Right lobe of liver (tissue), 6 donors: ENCODE measurements at regions not wholly inside any gene's neighbourhood (a gene's known extent, or its start where the extent isn't known, plus 50 kb on each side); places are given as distances from the start of the nearest gene placed in this dataset.

ENCODE experiments used
- ATAC-seq, 4 donors: fragments of 200-7000 bp; cut with Tn5 transposase; one replicate each; pipeline ENCODE4 v1.9.1; 2020; ENCODE audit warnings: mild to moderate bottlenecking in 4 of 4, moderate library complexity in 4 of 4
- DNase-seq, 3 donors: peaks; one replicate each; pipeline ENCODE4 v3.0.0-alpha.2; 2020
- H3K27ac ChIP-seq, 3 donors: fragments of 200-600 bp; one replicate each; pipeline ENCODE4 v1.8.0; 2022
- H3K27me3 ChIP-seq, 2 donors: fragments of 200-600 bp; one replicate each; pipeline ENCODE4 v1.8.0; 2022
- H3K36me3 ChIP-seq, 4 donors: fragments of 200-600 bp; sonication (generic) in 1 of 4; one replicate each; pipeline versions ENCODE4 v1.5.1 to v1.8.0; 2017 to 2022; ENCODE audit warnings: control low read depth in 1 of 4
- H3K4me1 ChIP-seq, 4 donors: fragments of 200-600 bp; sonication (generic) in 1 of 4; one replicate each; pipeline versions ENCODE4 v1.5.1 to v1.8.0; 2017 to 2022; ENCODE audit warnings: control low read depth in 1 of 4
- H3K4me3 ChIP-seq, 3 donors: fragments of 200-600 bp; one replicate each; pipeline ENCODE4 v1.8.0; 2022
- H3K9me3 ChIP-seq, 4 donors: fragments of 200-600 bp; sonication (generic) in 1 of 4; one replicate each; pipeline versions ENCODE4 v1.5.1 to v1.8.0; 2017 to 2022; ENCODE audit warnings: control low read depth in 1 of 4
- POLR2A ChIP-seq: fragments of 450-650 bp; IDR thresholded peaks from one replicate; pipeline ENCODE4 v1.6.1; 2017; ENCODE audit warnings: antibody characterized with exemption, mild to moderate bottlenecking
- WGBS: methylation state at CpG from one replicate; pipeline ENCODE4 v1.1.6; 2018; ENCODE audit warnings: low coverage, low lambda C conversion rate; ENCODE audit not compliant: insufficient coverage; ENCODE audit errors: missing lambda C conversion rate; 5-methylcytosine and 5-hydroxymethylcytosine counted together
- intact Hi-C, 2 donors: fragments of 100-400 bp; cut with DNase I; formaldehyde crosslinking; loops; one replicate each; pipeline versions ENCODE4 v1.11.2 to v1.14.1; 2022
- TF ChIP-seq, protein P1 (sequence below), 4 donors: fragments of 200-600 bp in 3 of 4; fragments of 450-650 bp in 1 of 4; IDR thresholded peaks; one replicate each; pipeline versions ENCODE4 v1.5.1 to v1.8.0; 2016 to 2022; ENCODE audit warnings: antibody characterized with exemption in 4 of 4, mild to moderate bottlenecking in 2 of 4
- donor health status: DM: no; HTN: yes; CAD: no.
- donor health status: DM: no; HTN: no; CAD: no.
- donor health status: DM: no; HTN: no; CAD: no.
- donor health status: DM: no; HTN: yes; CAD: no.
- donor health status: DM: no; HTN: yes; CAD: no.

DNA sequence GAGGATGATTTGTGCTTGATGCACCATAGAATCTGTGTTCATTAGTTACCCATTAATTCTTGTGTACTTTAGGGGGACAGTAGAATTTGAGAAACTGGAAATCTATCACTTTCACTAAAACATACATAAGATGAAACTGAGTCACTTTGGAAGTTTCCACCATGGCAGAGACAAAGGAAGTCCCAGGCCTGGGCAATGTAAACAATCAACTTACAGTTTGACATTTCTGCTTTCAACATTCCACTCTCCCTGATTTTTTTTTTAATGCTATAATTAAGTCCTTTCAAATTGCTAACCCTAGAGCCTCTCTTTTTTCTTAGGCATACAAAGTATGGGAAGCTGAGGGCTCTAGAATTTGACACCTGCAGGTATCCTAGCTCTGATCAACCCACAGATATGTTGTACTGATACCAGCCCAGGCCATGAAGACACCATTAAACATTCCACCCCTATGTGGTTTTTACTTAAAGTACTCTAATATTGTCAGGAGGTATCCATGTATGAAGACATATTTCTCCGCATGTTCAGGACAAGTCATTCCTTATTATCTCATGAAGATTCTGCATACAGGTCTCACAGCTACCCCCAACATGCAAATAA, 88.5 kb upstream of the GLS start:
- H3K36me3 ChIP-seq: no peaks in the 10 kb centered on the region
- H3K4me1 ChIP-seq: no peaks in the 10 kb centered on the region
- no peak overlapping the region for H3K4me3 ChIP-seq
- DNase-seq (no peak), ATAC-seq (no peak)
- intact Hi-C loops: no loop called here
- no peaks in the 10 kb centered on the region for H3K27me3 ChIP-seq
- 80% methylated on average over 1 of the region's 1 CpG for WGBS
- TF ChIP-seq, protein P1, sequence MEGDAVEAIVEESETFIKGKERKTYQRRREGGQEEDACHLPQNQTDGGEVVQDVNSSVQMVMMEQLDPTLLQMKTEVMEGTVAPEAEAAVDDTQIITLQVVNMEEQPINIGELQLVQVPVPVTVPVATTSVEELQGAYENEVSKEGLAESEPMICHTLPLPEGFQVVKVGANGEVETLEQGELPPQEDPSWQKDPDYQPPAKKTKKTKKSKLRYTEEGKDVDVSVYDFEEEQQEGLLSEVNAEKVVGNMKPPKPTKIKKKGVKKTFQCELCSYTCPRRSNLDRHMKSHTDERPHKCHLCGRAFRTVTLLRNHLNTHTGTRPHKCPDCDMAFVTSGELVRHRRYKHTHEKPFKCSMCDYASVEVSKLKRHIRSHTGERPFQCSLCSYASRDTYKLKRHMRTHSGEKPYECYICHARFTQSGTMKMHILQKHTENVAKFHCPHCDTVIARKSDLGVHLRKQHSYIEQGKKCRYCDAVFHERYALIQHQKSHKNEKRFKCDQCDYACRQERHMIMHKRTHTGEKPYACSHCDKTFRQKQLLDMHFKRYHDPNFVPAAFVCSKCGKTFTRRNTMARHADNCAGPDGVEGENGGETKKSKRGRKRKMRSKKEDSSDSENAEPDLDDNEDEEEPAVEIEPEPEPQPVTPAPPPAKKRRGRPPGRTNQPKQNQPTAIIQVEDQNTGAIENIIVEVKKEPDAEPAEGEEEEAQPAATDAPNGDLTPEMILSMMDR (IDR thresholded peaks at IDR 0.05): no peak
- TF ChIP-seq POLR2A: no peak
- no peak overlapping the region for H3K27ac ChIP-seq
- H3K9me3 ChIP-seq: no peaks in the 10 kb centered on the region

DNA sequence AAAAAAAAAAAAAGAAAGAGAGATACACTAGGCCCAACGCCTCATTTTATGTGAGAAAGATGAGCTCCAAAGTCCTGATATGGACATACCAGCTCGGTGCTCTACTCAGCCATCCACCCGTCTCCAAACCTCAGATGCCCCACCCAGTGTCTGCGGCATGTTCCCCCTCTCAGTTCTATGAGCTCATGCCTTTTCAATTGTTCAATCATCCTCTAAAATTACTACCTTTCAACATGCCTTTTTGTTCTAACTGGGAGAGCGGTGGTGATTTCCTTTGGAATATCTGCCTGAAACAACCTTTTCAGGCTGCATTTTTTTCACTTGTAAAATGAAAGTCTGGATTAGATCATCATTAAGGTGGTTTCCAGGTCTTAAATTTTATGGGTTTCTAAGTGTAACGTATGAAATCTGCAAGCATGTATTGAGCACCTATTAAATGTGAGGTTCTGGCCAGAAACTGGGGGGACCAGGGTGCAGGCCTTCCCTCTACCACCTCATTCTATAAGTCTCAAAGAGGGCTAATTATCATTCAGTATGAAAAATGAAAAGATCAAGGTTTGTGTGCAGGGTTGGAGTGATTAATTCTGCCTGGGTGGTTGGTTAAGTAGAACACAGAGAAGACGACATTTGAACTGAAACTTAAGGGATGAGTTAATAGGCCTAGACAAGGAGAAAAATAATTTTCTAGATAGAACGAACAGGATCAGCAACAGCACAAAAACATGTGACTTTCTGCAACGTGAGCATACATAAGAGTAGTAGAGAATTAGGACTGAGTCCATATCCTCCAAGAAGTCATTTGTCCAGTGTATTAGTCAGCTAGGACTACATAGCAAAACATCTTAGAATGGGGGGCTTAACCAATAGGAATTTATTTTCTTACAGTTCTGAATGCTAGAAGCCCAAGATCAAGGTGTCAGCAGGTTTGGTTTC, 87.4 kb upstream of the GLS start:
- WGBS: 71% methylated on average over 9 of the region's 9 CpGs
- no peak for DNase-seq

DNA sequence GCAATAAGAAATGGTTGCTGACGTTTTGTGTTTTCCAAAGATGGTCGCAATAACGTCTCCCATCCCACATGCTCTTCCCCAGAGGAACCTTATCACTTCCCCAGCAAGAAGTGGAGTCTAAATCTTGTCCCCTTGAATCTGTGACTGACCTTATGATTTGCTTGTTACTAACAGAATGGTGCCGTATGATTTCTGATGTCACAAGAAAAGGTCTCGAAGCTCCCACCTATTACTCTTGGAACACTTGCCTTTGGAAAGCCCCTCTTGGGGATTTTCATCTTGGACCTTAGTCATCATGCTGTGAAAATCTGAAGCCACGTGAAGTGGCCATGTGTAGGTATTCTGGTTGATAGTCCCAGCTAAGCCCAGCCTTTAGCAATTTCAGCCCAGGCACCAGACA, 86.2 kb upstream of the GLS start:
- Histone ChIP-seq H3K4me1 (no peaks in the 10 kb centered on the region), H3K36me3 (no peaks in the 10 kb centered on the region), H3K27ac (no peak overlapping the region), H3K27me3 (no peaks in the 10 kb centered on the region), H3K9me3 (no peaks in the 10 kb centered on the region), H3K4me3 (no peak overlapping the region)
- WGBS: 77% methylated on average over 5 of the region's 6 CpGs
- ATAC-seq: no peak
- DNase-seq: no peak
- TF ChIP-seq, protein P1 (IDR thresholded peaks at IDR 0.05): no peak
- no peak for TF ChIP-seq POLR2A
- intact Hi-C loops: no loop called here

More for the DNA sequence above, 87.4 kb upstream of the GLS start:
- TF ChIP-seq, protein P1 (IDR thresholded peaks at IDR 0.05): no peak
- TF ChIP-seq POLR2A: no peak
- Histone ChIP-seq H3K4me1 (no peaks in the 10 kb centered on the region), H3K27me3 (no peaks in the 10 kb centered on the region), H3K9me3 (no peaks in the 10 kb centered on the region), H3K27ac (no peak overlapping the region), H3K4me3 (no peak overlapping the region), H3K36me3 (no peaks in the 10 kb centered on the region)
- intact Hi-C loops: no loop called here
- no peak for ATAC-seq

DNA sequence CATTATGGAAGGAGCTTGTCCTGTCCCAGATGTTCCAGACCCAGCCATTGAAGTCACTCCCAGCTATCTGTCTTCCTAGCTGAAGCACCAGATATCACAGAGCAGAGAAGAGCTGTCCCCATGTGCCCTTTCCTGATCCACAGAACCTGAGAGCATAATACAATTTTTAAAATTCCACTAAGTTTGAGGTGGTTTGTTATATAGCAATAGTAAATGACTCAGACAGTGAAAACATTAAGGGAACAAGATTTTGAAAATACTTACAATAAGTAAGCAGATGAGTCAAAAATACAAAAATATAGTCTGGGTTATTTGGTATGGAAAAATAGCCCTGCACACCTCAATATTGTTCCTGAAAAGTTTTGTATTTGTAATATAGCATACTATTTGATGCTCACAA, 85.8 kb upstream of the GLS start:
- no peak for ATAC-seq
- Histone ChIP-seq H3K4me1 (no peaks in the 10 kb centered on the region), H3K36me3 (no peaks in the 10 kb centered on the region), H3K27me3 (no peaks in the 10 kb centered on the region), H3K9me3 (no peaks in the 10 kb centered on the region), H3K27ac (no peak overlapping the region), H3K4me3 (no peak overlapping the region)
- intact Hi-C loops: no loop called here
- TF ChIP-seq, protein P1 (IDR thresholded peaks at IDR 0.05): no peak
- no peak for TF ChIP-seq POLR2A
- no peak for DNase-seq
